MM.1S (cell line): ENCODE measurements at regions not wholly inside any gene's neighbourhood (a gene's known extent, or its start where the extent isn't known, plus 50 kb on each side); places are given as distances from the start of the nearest gene placed in this dataset.

Source experiments
- CTCF ChIP-seq: fragments of 300-600 bp; sonication (generic); IDR thresholded peaks from 2 replicates; pipeline ENCODE4 v1.5.1; 2016; ENCODE audit warnings: antibody characterized with exemption, low read length, mixed read lengths
- EZH2 ChIP-seq: fragments of 300-600 bp; sonication (generic); optimal IDR thresholded peaks from 2 replicates; pipeline ENCODE3; 2017; ENCODE audit warnings: low read depth, mild to moderate bottlenecking, antibody characterized with exemption, low read length, mixed read lengths

GRCh38 chr2:188788621-188789020 is 185.6 kb upstream of the COL3A1 start:
- no peak for TF ChIP-seq EZH2
- no peak for TF ChIP-seq CTCF
